ENCODE measurements at regions not wholly inside any gene's neighbourhood (a gene's known extent, or its start where the extent isn't known, plus 50 kb on each side); places are given as distances from the start of the nearest gene placed in this dataset.

- Mint-ChIP-seq H3K4me1 (ENCODE audit: low read depth) (no peaks in the 10 kb centered on the region), H3K27me3 (no peaks in the 10 kb centered on the region), H3K9me3 (ENCODE audit: low read depth) (no peaks in the 10 kb centered on the region), H3K36me3 (ENCODE audit: insufficient read depth) (no peaks in the 10 kb centered on the region), H3K27ac (no peak overlapping the region), H3K4me3 (ENCODE audit: low read depth) (no peak overlapping the region)
- TF ChIP-seq CTCF (IDR thresholded peaks at IDR 0.05; ENCODE audit: unreplicated experiment): no peak
- DNase-seq (ENCODE audit: low spot score, unreplicated experiment): no peak
Measured at GRCh38 chr9:116015855-116016254, 137.7 kb upstream of the PAPPA start.

- no peak for TF ChIP-seq CTCF (IDR thresholded peaks at IDR 0.05; ENCODE audit: unreplicated experiment)
- Mint-ChIP-seq H3K4me1 (ENCODE audit: low read depth) (no peaks in the 10 kb centered on the region), H3K9me3 (ENCODE audit: low read depth) (no peaks in the 10 kb centered on the region), H3K27ac (no peak overlapping the region), H3K27me3 (no peaks in the 10 kb centered on the region), H3K4me3 (ENCODE audit: low read depth) (no peak overlapping the region), H3K36me3 (ENCODE audit: insufficient read depth) (no peaks in the 10 kb centered on the region)
- no peak for DNase-seq (ENCODE audit: low spot score, unreplicated experiment)
Measured at GRCh38 chr9:116020146-116020545, 133.4 kb upstream of the PAPPA start.

- no peaks in the 10 kb centered on the region for H3K4me1 Mint-ChIP-seq (ENCODE audit: low read depth)
- no peak overlapping the region for H3K4me3 Mint-ChIP-seq (ENCODE audit: low read depth)
- H3K36me3 Mint-ChIP-seq (ENCODE audit: insufficient read depth): no peaks in the 10 kb centered on the region
- TF ChIP-seq CTCF (IDR thresholded peaks at IDR 0.05; ENCODE audit: unreplicated experiment): no peak
- H3K9me3 Mint-ChIP-seq (ENCODE audit: low read depth): no peaks in the 10 kb centered on the region
- no peak for DNase-seq (ENCODE audit: low spot score, unreplicated experiment)
- H3K27me3 Mint-ChIP-seq: no peaks in the 10 kb centered on the region
- no peak overlapping the region for H3K27ac Mint-ChIP-seq
Measured at GRCh38 chr9:116020801-116021200, 132.8 kb upstream of the PAPPA start.

GRCh38 chr9:116027096-116027495, 126.5 kb upstream of the PAPPA start:
- DNase-seq (ENCODE audit: low spot score, unreplicated experiment): no peak
- Mint-ChIP-seq H3K9me3 (ENCODE audit: low read depth) (peaks cover 17% of the 10 kb centered on the region), H3K4me1 (ENCODE audit: low read depth) (no peaks in the 10 kb centered on the region), H3K4me3 (ENCODE audit: low read depth) (no peak overlapping the region), H3K27me3 (no peaks in the 10 kb centered on the region), H3K36me3 (ENCODE audit: insufficient read depth) (no peaks in the 10 kb centered on the region), H3K27ac (no peak overlapping the region)
- TF ChIP-seq CTCF (IDR thresholded peaks at IDR 0.05; ENCODE audit: unreplicated experiment): no peak

- no peak for DNase-seq (ENCODE audit: low spot score, unreplicated experiment)
- H3K4me3 Mint-ChIP-seq (ENCODE audit: low read depth): no peak overlapping the region
- no peaks in the 10 kb centered on the region for H3K27me3 Mint-ChIP-seq
- H3K27ac Mint-ChIP-seq: no peak overlapping the region
- H3K4me1 Mint-ChIP-seq (ENCODE audit: low read depth): no peaks in the 10 kb centered on the region
- no peaks in the 10 kb centered on the region for H3K36me3 Mint-ChIP-seq (ENCODE audit: insufficient read depth)
- H3K9me3 Mint-ChIP-seq (ENCODE audit: low read depth): peaks cover 17% of the 10 kb centered on the region
- TF ChIP-seq CTCF (IDR thresholded peaks at IDR 0.05; ENCODE audit: unreplicated experiment): no peak
Measured at GRCh38 chr9:116027511-116027910, 126.1 kb upstream of the PAPPA start.
